Nucleus accumbens (tissue), 56 donors: ENCODE measurements at regions not wholly inside any gene's neighbourhood (a gene's known extent, or its start where the extent isn't known, plus 50 kb on each side); places are given as distances from the start of the nearest gene placed in this dataset.

ENCODE experiments used
- DNase-seq, 56 donors: peaks; one replicate each; lab custom pipeline; 2025; lab: John Stamatoyannopoulos, UW

DNA sequence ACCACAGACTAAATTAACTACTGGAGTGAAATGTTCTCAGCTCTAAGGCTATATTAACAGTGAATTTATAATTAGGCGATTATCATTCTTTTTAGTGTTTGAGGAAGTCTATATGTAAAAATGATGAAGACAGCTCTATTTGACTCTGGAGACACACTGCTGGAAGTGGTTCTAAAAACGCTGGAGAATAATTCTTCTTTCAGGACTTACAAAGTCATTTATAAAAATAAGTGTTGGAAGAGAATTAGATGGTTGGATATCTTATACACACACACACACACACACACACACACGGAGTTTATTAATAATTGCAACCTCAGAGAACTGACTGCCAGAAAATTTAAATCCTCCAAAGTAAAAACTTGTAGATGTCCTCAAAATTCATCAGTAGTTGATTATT lies 1171.3 kb downstream of the EFNB2 start:
- no peak for DNase-seq

DNA sequence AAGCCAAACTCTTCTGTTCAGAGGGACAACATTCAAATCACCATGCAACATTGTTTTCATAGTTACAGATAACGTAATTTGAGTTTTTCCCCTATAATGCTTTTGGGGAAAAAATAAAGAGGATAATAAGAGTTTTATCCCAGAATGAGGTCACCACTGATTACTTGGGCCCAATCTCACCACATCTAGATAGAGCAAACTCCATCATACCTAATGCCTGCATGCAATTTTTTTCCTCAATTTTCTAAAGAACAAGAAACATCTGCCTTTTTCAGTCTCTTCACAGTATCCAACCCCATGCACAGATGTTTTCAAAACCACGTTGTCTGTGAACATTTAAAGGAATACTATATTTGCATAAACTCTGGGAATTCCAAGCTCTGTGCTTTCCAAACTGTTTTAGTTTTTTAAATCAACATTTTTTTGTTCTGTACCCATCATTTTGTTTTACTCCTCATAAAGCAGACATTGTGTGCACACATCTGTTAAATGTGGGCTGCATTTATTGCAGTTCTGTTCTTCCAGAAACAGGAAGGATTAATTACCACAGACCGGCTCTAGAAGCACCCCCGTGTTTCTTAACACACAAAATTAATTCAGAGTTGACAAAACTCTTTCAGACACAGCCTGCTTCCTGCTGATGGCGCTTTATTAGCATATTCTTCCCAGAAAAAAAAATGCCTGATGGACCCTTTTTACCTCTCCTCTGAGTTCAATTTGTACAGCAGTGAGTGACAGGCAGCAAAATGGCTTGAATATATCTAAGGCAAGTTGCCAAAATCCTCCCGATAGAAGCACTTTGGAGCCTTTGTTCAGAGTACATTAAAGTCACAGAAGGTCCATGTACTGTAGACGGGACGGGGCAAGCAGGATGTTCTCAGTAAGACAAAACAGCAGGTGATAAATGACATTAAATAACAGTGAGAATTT lies 1171.9 kb downstream of the EFNB2 start:
- DNase-seq: no peak

DNA sequence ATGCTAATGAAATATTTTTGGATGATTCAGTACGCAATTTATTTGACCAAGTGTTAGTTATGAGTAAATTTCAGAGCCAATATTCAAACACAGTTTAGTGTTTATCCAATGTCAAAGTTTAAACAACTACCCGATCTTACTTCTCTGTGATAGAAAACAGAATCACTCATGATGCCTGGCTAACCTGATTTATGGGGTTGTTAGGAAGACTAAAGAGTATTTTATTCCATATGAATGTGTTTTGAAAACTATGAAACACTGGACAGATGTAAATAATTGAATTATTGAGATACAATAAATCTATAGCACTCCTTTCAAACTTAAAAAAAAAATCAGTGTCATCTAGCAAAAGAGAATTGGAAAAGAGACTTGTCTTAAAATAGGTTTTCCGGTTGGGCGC lies 1181.8 kb downstream of the EFNB2 start:
- DNase-seq: no peak

DNA sequence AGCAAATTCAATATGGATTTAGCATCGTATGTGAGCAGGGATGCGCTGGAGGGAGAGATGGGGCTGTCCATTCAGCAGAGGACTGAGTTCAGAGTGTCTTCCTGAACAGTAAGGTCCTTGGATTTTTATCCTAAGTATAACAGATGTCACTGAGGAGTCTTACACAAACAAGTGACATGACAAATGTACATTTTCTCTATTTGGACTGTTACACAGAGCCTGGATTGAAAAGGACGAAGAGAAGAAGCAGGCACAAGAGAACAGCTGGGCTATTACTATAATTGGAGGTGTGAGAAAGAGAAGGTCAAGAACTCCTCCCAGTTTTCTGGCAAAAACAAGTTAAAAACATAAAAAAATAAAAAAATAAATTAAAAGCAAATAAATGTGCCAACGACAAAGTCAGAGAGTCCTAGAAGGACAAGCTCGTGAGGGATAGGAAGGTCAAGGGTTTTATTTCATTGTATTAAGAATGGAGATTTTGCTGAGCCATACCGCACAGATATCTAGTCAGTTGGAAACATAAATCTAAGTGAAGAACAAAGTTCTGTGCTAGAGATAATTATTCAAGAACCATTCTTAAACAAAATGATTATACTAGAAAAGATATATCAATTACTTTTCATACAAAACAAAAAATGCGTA lies 1186.3 kb downstream of the EFNB2 start:
- no peak for DNase-seq

DNA sequence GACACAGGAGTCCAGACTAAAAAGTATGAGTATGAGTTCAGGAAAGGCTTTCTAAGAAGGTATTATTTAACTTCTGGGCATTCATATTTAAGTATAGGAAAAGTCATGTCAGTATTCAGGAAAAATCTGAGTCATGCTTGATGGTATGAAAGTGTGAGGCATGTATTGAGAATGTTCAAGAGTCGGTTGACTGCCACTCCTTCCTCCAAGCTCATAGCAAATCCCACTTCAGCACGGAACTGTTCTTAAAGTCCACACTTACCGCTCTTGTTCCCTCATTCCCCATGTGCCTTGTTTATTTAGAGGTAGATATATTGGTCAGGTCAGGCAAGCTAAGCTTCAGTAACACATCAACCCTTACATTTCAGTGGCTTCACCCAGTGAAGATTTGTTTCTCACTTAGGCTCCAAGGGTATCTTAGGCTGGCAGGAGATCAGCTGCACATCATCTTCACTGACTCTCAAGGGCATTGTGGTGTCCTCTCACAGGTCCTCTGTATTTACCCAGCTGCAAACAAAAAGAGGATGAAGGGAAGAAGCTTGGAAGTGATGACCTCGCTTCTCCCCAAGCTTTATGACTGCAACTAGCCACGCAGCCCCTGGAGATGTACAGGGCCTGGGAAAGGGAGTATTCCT lies 1189.2 kb downstream of the EFNB2 start:
- no peak for DNase-seq

DNA sequence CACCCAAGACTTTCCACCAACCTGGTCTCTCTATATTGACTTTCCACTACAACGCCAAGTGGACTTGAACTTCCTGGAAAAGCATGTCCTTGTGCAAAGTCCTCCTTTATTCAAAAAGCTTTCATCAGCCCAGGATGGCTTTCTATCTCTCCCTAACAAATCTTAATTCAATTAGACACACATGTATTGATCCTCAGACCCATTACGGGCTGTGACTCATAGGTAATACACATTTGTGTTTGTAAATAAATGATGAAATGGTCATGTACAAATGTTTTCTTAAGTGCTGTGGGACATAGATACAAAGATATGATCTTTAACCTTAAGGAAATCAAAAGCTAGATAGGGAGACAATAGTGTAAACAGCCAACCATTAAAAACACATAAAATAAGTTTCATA lies 1189.7 kb downstream of the EFNB2 start:
- no peak for DNase-seq

DNA sequence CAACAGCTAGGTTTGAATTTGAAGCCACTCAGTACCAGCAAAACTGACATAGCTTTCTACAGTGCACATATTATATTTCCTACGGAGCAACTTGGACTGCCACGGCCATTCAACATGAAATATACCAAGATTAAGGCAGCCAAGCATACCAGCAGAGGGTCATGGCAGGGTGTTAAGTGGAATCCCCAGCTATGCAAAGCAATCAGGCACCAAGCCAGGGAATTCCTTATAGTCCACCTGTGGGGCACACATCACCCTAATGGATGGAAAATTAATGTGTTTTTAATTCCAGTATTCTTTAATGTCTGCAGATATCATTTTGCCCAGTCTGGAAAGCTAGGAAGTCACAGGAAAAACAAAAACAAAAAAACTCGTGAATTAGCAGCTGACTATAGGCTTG lies 1190.3 kb downstream of the EFNB2 start:
- DNase-seq: no peak

DNA sequence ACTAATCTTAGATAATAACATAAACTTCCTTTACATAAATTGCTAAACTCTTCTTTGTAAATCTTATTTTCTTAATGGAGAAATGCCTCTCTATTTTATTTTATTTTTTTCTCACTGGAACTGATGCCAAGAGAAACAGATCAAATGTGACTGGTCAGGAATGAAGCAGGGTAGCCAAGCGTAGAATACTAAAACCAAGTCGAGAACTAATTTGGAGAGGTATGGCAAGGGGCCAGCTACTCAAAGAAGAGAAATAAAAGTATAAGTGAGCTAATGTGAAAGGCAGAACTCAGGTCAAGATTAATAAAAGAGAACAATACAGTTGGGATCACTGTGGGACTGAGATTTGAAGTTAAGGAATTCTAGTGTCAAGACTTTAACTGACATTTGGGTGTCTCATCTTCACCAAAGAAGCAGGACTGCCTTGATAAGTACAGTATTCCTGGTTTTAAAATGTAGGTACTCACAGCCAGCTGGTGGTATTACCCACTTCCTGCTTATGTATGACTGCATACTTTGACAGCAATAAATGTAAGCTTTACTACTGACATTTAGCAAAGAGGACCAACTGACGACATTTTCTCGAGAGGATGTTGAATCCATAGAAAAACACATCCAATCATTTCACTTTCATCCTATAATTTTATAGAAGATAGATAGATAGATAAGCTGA lies 1192.2 kb downstream of the EFNB2 start:
- no peak for DNase-seq

DNA sequence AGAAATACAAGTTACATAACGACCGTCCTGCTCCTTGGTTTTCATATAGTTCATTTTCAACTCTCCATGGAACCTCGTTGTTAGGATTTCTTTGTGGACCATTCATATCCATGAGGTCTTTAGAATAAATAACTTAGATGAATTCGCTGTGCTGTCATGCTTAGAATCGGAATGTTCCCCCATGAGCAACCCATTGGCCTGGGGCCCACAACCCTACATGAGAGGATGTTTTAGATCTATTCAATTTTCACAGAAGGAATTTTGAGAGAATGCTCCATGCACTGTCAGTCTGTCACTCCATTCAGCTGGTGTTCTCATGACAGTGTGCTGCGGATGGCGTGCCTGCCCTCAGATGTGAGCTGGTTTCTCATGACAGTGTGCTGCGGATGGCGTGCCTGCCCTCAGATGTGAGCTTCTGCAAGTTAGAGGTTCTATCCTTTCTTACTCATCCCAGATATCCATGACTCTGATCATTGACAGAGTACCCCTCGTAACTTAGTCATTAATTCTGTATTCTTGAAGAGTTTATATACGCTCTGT lies 1193.1 kb downstream of the EFNB2 start:
- no peak for DNase-seq

DNA sequence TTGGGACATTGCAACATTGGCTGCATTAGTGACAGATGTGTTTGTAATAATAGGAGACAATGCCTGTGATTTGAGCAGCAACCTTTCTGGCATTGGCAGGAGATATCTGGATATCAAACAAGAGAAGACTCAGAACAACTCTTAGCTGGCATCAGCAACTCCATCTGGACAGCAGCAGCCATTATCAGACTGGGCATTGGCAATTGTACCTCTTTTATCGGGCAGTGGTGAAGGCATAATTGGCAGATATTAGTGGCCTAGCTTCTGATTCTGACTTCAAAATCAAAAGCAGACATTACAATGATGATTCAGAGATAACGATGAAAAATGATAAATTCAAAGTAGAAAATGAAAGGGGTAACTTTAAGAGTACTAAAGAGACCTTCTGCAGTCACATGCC lies 1193.7 kb downstream of the EFNB2 start:
- DNase-seq: no peak

DNA sequence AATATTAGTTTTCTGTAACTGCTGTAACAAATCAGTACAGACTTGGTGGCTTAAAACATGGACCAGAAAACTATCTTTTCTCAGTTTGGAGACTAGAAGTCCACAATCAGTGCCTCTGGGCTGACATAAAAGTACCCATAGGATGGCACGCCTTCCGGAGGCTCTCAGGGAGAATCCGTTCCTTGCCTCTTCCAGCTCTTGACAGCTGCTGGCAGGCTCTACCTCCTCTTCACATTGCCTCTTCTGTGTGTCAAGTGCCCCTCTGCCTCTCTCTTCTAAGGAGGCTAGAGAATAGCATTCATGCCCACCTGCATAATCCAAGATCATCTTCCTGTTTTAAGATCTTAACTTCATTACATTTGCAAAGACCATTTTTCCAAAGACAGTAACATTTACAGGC lies 1194.2 kb downstream of the EFNB2 start:
- no peak for DNase-seq

DNA sequence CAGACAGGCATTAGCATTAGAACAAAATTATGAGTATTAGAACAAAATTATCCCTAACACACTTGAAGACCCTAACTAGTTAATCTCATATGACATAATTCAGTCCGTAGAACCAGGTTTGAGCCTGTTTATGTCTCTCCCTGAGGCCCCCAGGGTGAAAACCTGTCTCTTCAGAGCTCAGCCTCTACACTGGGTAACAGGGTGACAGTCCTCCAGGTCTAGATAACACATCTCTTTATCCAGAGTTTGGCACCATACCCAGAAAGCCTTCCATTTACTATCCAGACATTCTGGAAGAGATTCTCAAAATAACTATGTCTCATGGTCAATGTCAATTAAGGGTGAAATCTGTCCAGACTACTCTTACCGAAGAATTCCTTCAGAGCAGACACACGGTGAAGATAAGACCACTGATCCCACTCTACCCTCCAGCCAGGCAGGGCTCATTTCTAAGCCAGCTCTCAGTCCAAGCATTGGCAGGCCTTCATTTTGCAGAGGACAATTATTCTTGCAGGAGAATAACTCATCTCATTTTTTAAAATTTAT lies 1195.3 kb downstream of the EFNB2 start:
- DNase-seq: no peak

DNA sequence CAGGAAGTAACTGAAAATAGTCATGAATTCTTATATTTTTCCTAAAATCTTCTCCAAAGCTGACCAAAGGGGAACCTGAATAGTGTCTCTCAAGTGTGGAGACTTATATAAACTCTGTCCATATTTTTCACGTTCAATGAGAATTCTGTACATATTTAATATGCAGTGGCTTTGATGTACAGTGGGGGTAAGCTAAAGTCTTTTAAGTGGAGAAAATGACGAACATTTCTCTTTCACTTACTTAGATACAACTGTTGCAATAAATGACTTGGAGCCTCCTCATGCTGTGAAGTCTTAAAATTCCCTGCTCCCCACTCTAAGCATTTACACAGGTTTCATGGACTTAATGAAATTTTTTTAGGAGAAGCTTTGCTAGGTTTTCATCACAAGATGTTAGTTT lies 1196.7 kb downstream of the EFNB2 start:
- DNase-seq: no peak

DNA sequence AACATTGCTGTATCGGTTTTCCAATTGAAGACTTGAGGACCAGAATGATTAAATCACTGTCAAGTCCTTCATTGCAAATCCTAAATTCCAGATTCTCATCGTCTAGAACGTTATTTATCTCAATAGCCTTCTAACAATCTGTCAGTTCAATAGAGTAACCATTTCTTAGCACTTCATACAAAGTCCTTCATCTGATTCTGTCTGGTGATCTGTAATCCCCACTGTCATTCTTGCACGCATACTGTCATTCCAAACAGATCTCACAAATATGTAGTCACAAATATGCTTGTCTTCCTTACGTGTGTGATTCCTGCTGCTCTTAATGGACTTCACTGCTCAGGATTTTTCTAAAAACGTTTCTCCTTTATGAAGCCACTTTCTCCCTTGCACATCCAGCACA lies 1197.5 kb downstream of the EFNB2 start:
- DNase-seq: no peak

DNA sequence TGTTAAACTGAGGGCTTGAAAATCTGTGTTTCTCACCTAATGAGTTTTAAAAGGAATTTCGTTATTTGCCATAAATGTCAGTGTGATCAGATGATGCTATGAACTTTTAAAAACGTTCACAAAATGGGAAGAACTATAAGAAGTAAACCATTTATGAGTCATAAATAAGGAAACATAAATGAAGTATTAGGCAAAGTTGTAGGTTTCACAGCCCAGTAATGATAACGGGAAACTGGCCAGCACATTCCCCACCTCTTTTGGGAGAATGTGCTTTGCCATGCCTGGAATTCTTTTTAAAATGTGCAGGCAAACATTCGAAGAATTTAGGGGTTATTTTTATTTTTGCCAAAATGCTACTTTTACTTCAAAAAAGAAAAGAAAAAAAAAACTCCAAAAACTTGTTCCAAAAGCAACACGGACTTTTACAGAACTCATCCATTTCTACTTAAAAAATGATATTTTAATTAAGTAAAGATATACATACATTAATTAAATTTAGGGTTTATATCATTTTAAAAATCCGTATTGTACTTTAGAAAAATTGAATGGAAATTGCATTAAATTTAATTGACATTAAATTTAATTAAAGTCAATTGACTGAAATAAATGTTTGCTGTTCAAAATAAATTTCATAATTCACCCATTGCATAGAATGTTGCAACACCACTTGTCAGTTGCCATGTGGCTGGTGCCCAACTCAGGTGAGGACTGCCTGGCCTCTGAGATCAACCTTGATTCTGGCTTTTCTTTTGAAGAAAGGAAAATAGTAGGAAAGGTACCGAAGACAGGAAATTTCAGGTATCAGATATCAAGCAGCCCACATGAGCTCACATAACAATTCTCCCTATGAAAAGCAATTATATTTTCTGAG lies 1198.5 kb downstream of the EFNB2 start:
- DNase-seq: no peak

DNA sequence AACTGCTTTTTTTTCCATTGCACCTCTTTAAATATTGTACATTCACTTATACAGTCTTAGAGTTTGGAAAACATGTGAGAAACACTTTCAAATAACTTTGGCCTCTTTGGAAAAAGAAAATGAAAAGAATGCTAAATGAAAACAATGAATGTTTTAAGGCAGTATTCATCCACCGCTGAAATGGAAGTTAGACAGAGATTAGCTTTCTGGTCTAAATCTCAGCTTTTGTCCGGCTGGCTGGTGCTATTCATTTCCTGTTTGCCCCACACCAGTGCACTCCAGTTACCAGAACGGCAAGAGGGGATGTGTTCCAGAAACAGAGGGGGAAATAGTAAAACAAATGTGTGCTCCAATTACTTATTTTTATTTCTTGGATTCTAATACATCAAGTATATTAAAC lies 1201.3 kb downstream of the EFNB2 start:
- peak in 1 of 56 donors; percentile 0 for DNase-seq

DNA sequence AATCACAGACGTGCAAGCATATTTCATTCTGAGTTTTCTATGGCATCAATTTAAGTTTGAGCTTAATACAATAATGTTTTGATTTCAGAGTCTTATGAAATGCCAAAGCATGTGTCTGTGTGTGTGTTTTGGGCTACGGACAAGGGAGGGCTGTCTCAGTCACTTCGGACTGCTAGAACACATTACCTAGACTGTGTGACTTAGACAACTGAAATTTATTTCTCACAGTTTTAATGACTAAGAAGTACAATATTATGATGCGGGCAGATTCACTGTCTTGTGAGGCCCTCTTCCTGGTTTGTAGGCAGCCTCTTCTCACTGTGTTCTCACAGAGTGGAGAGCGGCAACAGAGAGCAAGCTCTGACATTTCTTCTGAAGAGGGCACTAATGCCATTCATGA lies 1202.0 kb downstream of the EFNB2 start:
- DNase-seq: no peak

DNA sequence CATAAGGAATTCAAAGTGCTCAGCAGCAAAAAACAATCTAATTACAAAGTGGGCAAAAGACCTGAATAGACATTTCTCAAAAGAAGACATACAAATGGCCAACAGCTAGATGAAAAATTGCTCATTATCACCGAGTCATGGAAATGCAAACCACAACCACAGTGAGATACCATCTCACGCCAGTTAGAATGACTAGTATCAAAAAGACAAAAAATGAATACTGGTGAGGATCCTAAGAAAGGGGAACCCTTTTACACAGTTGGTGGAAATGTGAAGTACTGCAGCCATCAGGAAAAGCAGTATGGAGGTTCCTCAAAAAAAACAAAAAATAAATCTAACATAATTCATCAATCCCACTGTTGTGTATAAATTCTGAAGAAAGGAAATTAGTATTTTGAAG lies 1206.1 kb downstream of the EFNB2 start:
- no peak for DNase-seq

DNA sequence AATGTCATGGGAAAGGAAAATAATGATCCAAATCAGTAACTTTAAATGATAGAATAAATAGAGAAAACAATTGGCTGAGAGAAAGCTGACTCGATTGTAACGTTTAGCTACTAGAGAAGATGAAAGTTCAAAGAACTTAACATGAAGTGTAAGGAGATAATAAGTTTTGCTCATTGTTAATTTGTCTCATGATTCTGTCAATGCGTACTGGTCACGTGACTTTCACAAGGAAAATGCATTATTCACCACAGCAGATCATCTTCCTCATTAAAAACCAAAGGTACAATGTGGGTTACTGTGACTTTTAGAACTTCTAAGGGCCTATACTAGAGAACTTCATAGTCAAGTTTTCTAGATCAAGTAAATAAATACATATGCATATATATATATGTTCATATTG lies 1207.2 kb downstream of the EFNB2 start:
- DNase-seq: no peak
